Large intestine (tissue), 3 donors: ENCODE measurements at regions not wholly inside any gene's neighbourhood (a gene's known extent, or its start where the extent isn't known, plus 50 kb on each side); places are given as distances from the start of the nearest gene placed in this dataset.
"Not testable (repeated sequence)": the region's sequence is repeated elsewhere in the genome, so short reads cannot be mapped to it uniquely, and the experiment has no call there.

Source experiments
- DNase-seq, 2 donors: peaks; one replicate each; pipeline versions ENCODE4 v3.0.0 to v3.0.0-alpha.2; 2013
- H3K27ac ChIP-seq: one replicate; pipeline ENCODE4 v1.5.1; 2013; ENCODE audit warnings: low read length
- H3K27me3 ChIP-seq: 2 replicates; pipeline ENCODE4 v1.6.1; 2013; ENCODE audit warnings: low read length; ENCODE audit not compliant: control insufficient read depth, insufficient read depth
- H3K36me3 ChIP-seq: 2 replicates; pipeline ENCODE4 v1.6.1; 2013; ENCODE audit warnings: low read length; ENCODE audit not compliant: control insufficient read depth, insufficient read depth
- H3K4me1 ChIP-seq: one replicate; pipeline ENCODE4 v1.6.1; 2013; ENCODE audit warnings: low read length; ENCODE audit not compliant: control insufficient read depth, insufficient read depth
- H3K4me3 ChIP-seq: one replicate; pipeline ENCODE4 v1.5.1; 2013; ENCODE audit warnings: low read length
- H3K9me3 ChIP-seq: one replicate; pipeline ENCODE4 v1.6.1; 2013; ENCODE audit warnings: mild to moderate bottlenecking, low read depth, low read length, moderate library complexity; ENCODE audit not compliant: control insufficient read depth
- WGBS: methylation state at CpG from one replicate; pipeline ENCODE4 v1.1.5; 2013; ENCODE audit warnings: low lambda C conversion rate; ENCODE audit not compliant: insufficient coverage; 5-methylcytosine and 5-hydroxymethylcytosine counted together

DNA sequence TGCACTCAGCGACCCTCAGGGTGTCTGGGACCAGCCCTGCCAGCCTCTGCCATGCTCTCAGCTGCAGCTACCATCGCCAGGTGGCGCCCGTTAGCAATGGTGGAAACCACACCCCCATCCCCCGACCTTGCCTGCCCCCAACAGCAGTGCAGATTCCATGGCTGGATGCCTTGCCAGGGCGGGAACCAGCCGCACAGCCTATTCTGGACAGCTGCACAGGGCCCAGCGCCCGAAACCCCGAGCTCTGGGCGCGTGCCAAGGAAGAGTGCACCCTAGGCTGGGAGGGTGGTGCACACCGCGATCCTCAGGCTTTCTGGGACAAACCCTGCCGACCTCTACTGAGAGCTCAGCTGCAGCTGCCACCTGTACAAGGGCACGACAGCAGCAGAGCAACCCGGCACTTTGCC lies 88.1 kb downstream of the POTEG start:
- not testable (repeated sequence) for H3K4me3 ChIP-seq, H3K27me3 ChIP-seq, H3K27ac ChIP-seq, H3K9me3 ChIP-seq, H3K36me3 ChIP-seq, H3K4me1 ChIP-seq
- no CpG with 5 or more reads among the region's 17 CpGs for WGBS
- DNase-seq, result peak in 1 of 2 donors; percentile 0

DNA sequence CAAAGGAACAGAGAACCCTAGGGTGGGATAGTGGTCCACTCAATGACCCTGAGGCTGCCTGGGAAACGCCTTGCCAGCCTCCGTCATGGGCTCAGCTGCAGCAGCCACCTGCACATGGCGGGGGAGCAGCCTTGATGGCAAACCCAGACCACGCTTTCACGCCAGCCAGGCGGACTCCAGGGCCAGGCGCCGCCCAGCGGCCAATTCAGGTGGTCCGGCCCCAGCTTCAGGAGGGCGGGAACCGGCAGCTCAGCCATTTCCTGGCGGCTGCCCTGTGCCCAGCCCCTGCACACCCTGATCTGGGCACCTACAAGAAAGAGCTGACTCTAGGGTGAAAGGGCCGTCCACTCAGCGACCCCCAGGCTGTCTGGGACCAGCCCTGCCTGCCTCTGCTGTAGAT lies 87.5 kb downstream of the POTEG start:
- H3K27ac ChIP-seq, H3K9me3 ChIP-seq, DNase-seq, H3K36me3 ChIP-seq, H3K4me3 ChIP-seq, H3K4me1 ChIP-seq, H3K27me3 ChIP-seq: not testable (repeated sequence)
- no CpG with 5 or more reads among the region's 15 CpGs for WGBS

DNA sequence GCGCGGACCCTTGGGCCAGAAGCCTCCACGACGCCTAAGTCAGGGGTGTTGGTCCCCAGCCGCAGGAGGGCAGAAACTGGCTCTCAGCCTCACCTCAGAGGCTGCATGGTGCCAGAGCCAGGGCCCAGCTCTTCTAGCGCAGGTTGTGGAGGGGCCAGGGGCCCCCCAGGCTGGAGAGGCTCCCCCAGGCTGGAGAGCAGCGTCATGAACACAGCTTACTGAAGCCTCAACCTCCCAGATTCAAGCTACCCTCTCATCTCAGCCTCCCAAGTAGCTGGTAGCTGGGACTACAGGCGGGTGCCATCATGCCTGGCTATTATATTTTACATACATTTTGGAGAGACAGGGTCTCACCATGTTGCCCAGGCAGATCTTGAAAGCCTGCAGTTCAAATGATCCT lies 87.0 kb downstream of the POTEG start:
- WGBS, result no CpG with 5 or more reads among the region's 8 CpGs
- not testable (repeated sequence) for H3K36me3 ChIP-seq, DNase-seq, H3K4me1 ChIP-seq, H3K4me3 ChIP-seq, H3K27ac ChIP-seq, H3K9me3 ChIP-seq, H3K27me3 ChIP-seq
